SK-N-MC (cell line): ENCODE measurements at regions not wholly inside any gene's neighbourhood (a gene's known extent, or its start where the extent isn't known, plus 50 kb on each side); places are given as distances from the start of the nearest gene placed in this dataset.

ENCODE experiments used
- EZH2 ChIP-seq: fragments of 200-600 bp; sonication (generic); IDR thresholded peaks from one replicate; pipeline ENCODE4 v1.6.1; 2017; ENCODE audit warnings: antibody characterized with exemption
- FOXP2 ChIP-seq: optimal IDR thresholded peaks from 2 replicates; pipeline ENCODE3; 2011; ENCODE audit warnings: mild to moderate bottlenecking, moderate library complexity; ENCODE audit not compliant: insufficient read depth; ENCODE audit errors: extremely low read length, control extremely low read depth
- POLR2AphosphoS5 ChIP-seq: IDR thresholded peaks from 2 replicates; pipeline ENCODE4 v1.6.1; 2012; ENCODE audit warnings: mild to moderate bottlenecking, low read depth, low read length, borderline replicate concordance

DNA sequence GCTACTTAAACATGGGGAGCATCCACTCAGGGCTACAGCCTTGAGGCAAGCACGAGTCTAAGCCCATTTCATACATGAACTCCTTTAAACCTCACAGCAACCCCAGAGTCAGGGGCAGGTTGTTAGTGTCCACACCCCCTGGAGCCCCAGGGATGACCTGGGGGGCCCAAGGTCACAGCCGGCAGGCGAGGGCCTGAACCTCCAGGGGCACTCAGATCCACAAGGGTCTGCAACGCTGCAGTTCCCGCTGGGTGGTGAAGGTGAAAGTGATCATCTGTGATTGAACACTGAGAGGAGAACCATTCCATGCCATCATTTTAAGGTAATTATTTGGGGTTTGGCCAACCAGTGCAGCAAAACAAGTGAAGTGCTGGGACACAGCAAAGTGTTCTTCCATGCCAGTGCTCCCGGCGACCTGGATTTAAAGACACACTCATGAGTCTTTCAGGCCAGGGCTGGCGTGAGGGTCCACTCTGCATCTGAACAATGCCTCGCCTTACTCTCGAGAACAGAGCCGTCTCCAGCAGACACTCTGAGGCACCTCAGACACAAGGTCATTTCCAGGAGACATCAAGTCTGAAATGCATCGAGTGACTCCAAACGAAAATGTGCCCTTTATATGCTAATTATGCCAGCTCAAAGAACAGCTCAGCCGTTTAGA lies 61.6 kb upstream of the SNTG2 start:
- TF ChIP-seq EZH2 (no peak), POLR2AphosphoS5 (no peak), FOXP2 (no peak)
